SK-N-SH treated with all-trans-retinoic acid at 6 μM for 48 hours (cell line): ENCODE measurements at regions not wholly inside any gene's neighbourhood (a gene's known extent, or its start where the extent isn't known, plus 50 kb on each side); places are given as distances from the start of the nearest gene placed in this dataset.

ENCODE experiments used
- CSDC2 ChIP-seq: fragments of 250-450 bp; sonication (Bioruptor Pico); IDR thresholded peaks from 2 replicates; pipeline ENCODE4 v1.5.0; 2020; ENCODE audit warnings: mild to moderate bottlenecking, moderate library complexity
- PATZ1 ChIP-seq: fragments of 250-450 bp; sonication (Bioruptor Pico); IDR thresholded peaks from 2 replicates; pipeline ENCODE4 v1.8.0; 2020; ENCODE audit warnings: mild to moderate bottlenecking, moderate library complexity, borderline replicate concordance
- TOX ChIP-seq: fragments of 250-450 bp; sonication (Bioruptor Pico); IDR thresholded peaks from 2 replicates; pipeline ENCODE4 v1.8.0; 2021; ENCODE audit warnings: mild to moderate bottlenecking, moderate library complexity, borderline replicate concordance
- ZNF70 ChIP-seq: fragments of 450-650 bp; formaldehyde crosslinking; IDR thresholded peaks from 2 replicates; pipeline ENCODE4 v1.5.0; 2020; ENCODE audit warnings: mild to moderate bottlenecking, moderate library complexity
- ZNF8 ChIP-seq: fragments of 450-650 bp; formaldehyde crosslinking; IDR thresholded peaks from 2 replicates; pipeline ENCODE4 v1.5.0; 2020; ENCODE audit warnings: mild to moderate bottlenecking, moderate library complexity

- TF ChIP-seq ZNF8 (CRISPR knock-in tag) = no peak
- no peak for TF ChIP-seq PATZ1 (CRISPR knock-in tag)
- TF ChIP-seq CSDC2 = no peak
- TF ChIP-seq ZNF70 (CRISPR knock-in tag) = no peak
- TF ChIP-seq TOX (CRISPR knock-in tag) = no peak
Observed at GRCh38 chr1:200291106-200291505, 118.7 kb downstream of the ZNF281 start.
